GM12878 (cell line): ENCODE measurements at regions not wholly inside any gene's neighbourhood (a gene's known extent, or its start where the extent isn't known, plus 50 kb on each side); places are given as distances from the start of the nearest gene placed in this dataset.

Source experiments
- ATAC-seq: fragments of 200-7000 bp; cut with Tn5 transposase; 3 replicates; pipeline ENCODE4 v1.9.1; 2020; ENCODE audit warnings: mild to moderate bottlenecking, moderate library complexity
- BruUV-seq: library from RNA; stranded (reverse); fragments of 400-500 nt; replicated peaks from 2 replicates; lab custom pipeline; 2021; lab: Mats Ljungman, UMichigan
- CTCF ChIA-PET: fragments of 300-600 bp; sonication (Branson Sonifier 250); formaldehyde crosslinking; extraction: SDS; loops from one replicate; lab custom pipeline; 2021; ENCODE audit warnings: inconsistent platforms; lab: Yijun Ruan, JAX
- POLR2A ChIA-PET: fragments of 350-600 bp; formaldehyde crosslinking; extraction: SDS; loops from one replicate; lab custom pipeline; 2021; ENCODE audit warnings: inconsistent platforms; lab: Charles Lee
- RAD21 ChIA-PET: fragments of 300-600 bp; sonication (Branson Sonifier 250); formaldehyde crosslinking; loops from one replicate; lab custom pipeline; 2023; ENCODE audit warnings: antibody characterized with exemption; ENCODE audit not compliant: unreplicated experiment; lab: Charles Lee
- SMC1A ChIA-PET: fragments of 300-600 bp; sonication (Branson Sonifier 250); formaldehyde crosslinking; loops from one replicate; lab custom pipeline; 2023; ENCODE audit not compliant: unreplicated experiment, uncharacterized antibody; lab: Charles Lee
- DNase-seq: peaks from one replicate; pipeline ENCODE4 v3.0.0-alpha.2; 2011; ENCODE audit warnings: low read depth, low spot score
- FAIRE-seq: peaks from 3 replicates; lab custom pipeline; 2011; peaks lifted over from hg19 to GRCh38; lab: Jason Lieb, UNC
- H2AFZ ChIP-seq: 2 replicates; pipeline ENCODE4 v1.6.0; 2011; ENCODE audit warnings: low read depth, low read length, control low read depth; ENCODE audit not compliant: control insufficient read depth
- H3K27ac ChIP-seq: 2 replicates; pipeline ENCODE4 v1.5.1; 2011; ENCODE audit warnings: control low read depth; ENCODE audit not compliant: control insufficient read depth, insufficient read depth
- H3K27me3 ChIP-seq, 2 experiments: replicated peaks in 1 of 2; 2 replicates each; pipeline versions ENCODE4 v1.6.0 to v1.6.1; 2011; ENCODE audit warnings: low read length in 1 of 2; ENCODE audit not compliant: control insufficient read depth in 2 of 2, insufficient read depth in 2 of 2
- H3K36me3 ChIP-seq, 2 experiments: 2 replicates each; pipeline ENCODE4 v1.5.1; 2011; ENCODE audit warnings: low read length in 1 of 2; ENCODE audit not compliant: control insufficient read depth in 2 of 2, insufficient read depth in 2 of 2
- H3K4me1 ChIP-seq: 2 replicates; pipeline ENCODE4 v1.6.1; 2011; ENCODE audit warnings: mild to moderate bottlenecking, low read length, moderate library complexity, mixed read lengths; ENCODE audit not compliant: control insufficient read depth, insufficient read depth
- H3K4me2 ChIP-seq: 2 replicates; pipeline ENCODE4 v1.6.0; 2011; ENCODE audit warnings: control low read depth; ENCODE audit not compliant: control insufficient read depth, insufficient read depth
- H3K4me3 ChIP-seq: fragments of 200-600 bp; sonication (generic); 2 replicates; pipeline ENCODE4 v1.5.1; 2016
- H3K79me2 ChIP-seq: 2 replicates; pipeline ENCODE4 v1.6.0; 2011; ENCODE audit warnings: low read length; ENCODE audit not compliant: control insufficient read depth, insufficient read depth
- H3K9ac ChIP-seq: 2 replicates; pipeline ENCODE4 v1.8.0; 2011; ENCODE audit warnings: low read length, control low read depth, mixed read lengths; ENCODE audit not compliant: control insufficient read depth, insufficient read depth
- H3K9me3 ChIP-seq: replicated peaks from 3 replicates; pipeline ENCODE4 v1.5.1; 2011; ENCODE audit warnings: mild to moderate bottlenecking, low read length; ENCODE audit not compliant: control insufficient read depth, insufficient read depth
- H4K20me1 ChIP-seq: 2 replicates; pipeline ENCODE4 v1.6.0; 2011; ENCODE audit not compliant: control insufficient read depth, insufficient read depth
- CBX3 ChIP-seq: fragments of 200-600 bp; sonication (generic); IDR thresholded peaks from 2 replicates; pipeline ENCODE4 v1.6.1; 2016; ENCODE audit warnings: low read depth, borderline replicate concordance
- CREB1 ChIP-seq: IDR thresholded peaks from 2 replicates; pipeline ENCODE4 v1.6.1; 2012; ENCODE audit warnings: low read depth, mild to moderate bottlenecking, inconsistent platforms
- CREM ChIP-seq: IDR thresholded peaks from 2 replicates; pipeline ENCODE4 v1.6.1; 2014; ENCODE audit warnings: antibody characterized with exemption, low read depth
- FOS ChIP-seq: IDR thresholded peaks from 3 replicates; pipeline ENCODE4 v1.6.1; 2011; ENCODE audit warnings: borderline replicate concordance; ENCODE audit not compliant: insufficient read length; ENCODE audit errors: extremely low read depth
- JUND ChIP-seq: IDR thresholded peaks from 2 replicates; pipeline ENCODE4 v1.6.1; 2012; ENCODE audit warnings: low read depth, mild to moderate bottlenecking, low read length, improper control_type of control experiment, moderate library complexity
- MEF2A ChIP-seq: IDR thresholded peaks from 2 replicates; pipeline ENCODE4 v1.6.1; 2011; ENCODE audit warnings: low read depth, mild to moderate bottlenecking, low read length, moderate library complexity; ENCODE audit not compliant: insufficient read depth
- MEF2B ChIP-seq: fragments of 450-650 bp; IDR thresholded peaks from 2 replicates; pipeline ENCODE4 v1.6.1; 2018; ENCODE audit warnings: mild to moderate bottlenecking, moderate library complexity; ENCODE audit not compliant: partially characterized antibody, poor library complexity, severe bottlenecking
- MYB ChIP-seq: fragments of 150-350 bp; IDR thresholded peaks from 2 replicates; pipeline ENCODE4 v1.6.1; 2014; ENCODE audit warnings: mild to moderate bottlenecking, low read depth, low read length, borderline replicate concordance
- NFYB ChIP-seq: IDR thresholded peaks from 2 replicates; pipeline ENCODE4 v1.6.1; 2011; ENCODE audit warnings: low read depth, mild to moderate bottlenecking, low read length, improper control_type of control experiment, moderate library complexity; ENCODE audit not compliant: insufficient read depth
- PAX8 ChIP-seq: fragments of 450-650 bp; IDR thresholded peaks from 2 replicates; pipeline ENCODE4 v1.6.1; 2017; ENCODE audit warnings: mild to moderate bottlenecking, moderate library complexity
- PML ChIP-seq: IDR thresholded peaks from 2 replicates; pipeline ENCODE4 v1.6.1; 2012; ENCODE audit warnings: low read length, inconsistent platforms
- SMAD1 ChIP-seq: fragments of 450-650 bp; IDR thresholded peaks from 2 replicates; pipeline ENCODE4 v1.6.1; 2018; ENCODE audit warnings: mild to moderate bottlenecking, low read depth; ENCODE audit not compliant: partially characterized antibody
- SMARCA5 ChIP-seq: fragments of 450-650 bp; IDR thresholded peaks from 2 replicates; pipeline ENCODE4 v1.6.1; 2017; ENCODE audit warnings: mild to moderate bottlenecking
- SUPT20H ChIP-seq: IDR thresholded peaks from 2 replicates; pipeline ENCODE4 v1.6.1; 2011; ENCODE audit warnings: low read depth, mild to moderate bottlenecking, low read length, moderate library complexity, borderline replicate concordance; ENCODE audit not compliant: control insufficient read depth
- ZNF687 ChIP-seq: fragments of 450-650 bp; IDR thresholded peaks from 2 replicates; pipeline ENCODE4 v1.6.1; 2017; ENCODE audit warnings: mild to moderate bottlenecking, moderate library complexity
- WGBS: methylation state at CpG from one replicate; pipeline ENCODE4 v1.1.6; 2016; ENCODE audit warnings: low lambda C conversion rate; ENCODE audit not compliant: insufficient replicate concordance, insufficient coverage; ENCODE audit errors: missing lambda C conversion rate; 5-methylcytosine and 5-hydroxymethylcytosine counted together
- in situ Hi-C: fragments of 300-500 bp; cut with MboI; formaldehyde crosslinking; loops from 9 replicates; pipeline ENCODE4 v1.14.3; 2018; ENCODE audit warnings: mixed read lengths
- intact Hi-C: fragments of 100-400 bp; cut with micrococcal nuclease; formaldehyde crosslinking; loops from one replicate; pipeline ENCODE4 v1.14.2; 2022; ENCODE audit not compliant: unreplicated experiment
- TF ChIP-seq, protein P1 (sequence below): IDR thresholded peaks from 2 replicates; pipeline ENCODE4 v1.6.1; 2011; ENCODE audit warnings: low read depth, mild to moderate bottlenecking, low read length, moderate library complexity, borderline replicate concordance; ENCODE audit errors: extremely low read depth
- TF ChIP-seq, protein P2 (sequence below), 3 experiments: IDR thresholded peaks in 2 of 3; conservative IDR thresholded peaks in 1 of 3; 2 replicates each; pipeline ENCODE4 v1.5.1; 2011; ENCODE audit warnings: low read depth in 3 of 3, low read length in 3 of 3, mild to moderate bottlenecking in 3 of 3, control low read depth in 2 of 3, moderate library complexity in 2 of 3, inconsistent platforms in 1 of 3, mixed read lengths in 1 of 3; ENCODE audit not compliant: control insufficient read depth in 2 of 3, insufficient read depth in 1 of 3; ENCODE audit errors: extremely low read depth in 1 of 3

DNA sequence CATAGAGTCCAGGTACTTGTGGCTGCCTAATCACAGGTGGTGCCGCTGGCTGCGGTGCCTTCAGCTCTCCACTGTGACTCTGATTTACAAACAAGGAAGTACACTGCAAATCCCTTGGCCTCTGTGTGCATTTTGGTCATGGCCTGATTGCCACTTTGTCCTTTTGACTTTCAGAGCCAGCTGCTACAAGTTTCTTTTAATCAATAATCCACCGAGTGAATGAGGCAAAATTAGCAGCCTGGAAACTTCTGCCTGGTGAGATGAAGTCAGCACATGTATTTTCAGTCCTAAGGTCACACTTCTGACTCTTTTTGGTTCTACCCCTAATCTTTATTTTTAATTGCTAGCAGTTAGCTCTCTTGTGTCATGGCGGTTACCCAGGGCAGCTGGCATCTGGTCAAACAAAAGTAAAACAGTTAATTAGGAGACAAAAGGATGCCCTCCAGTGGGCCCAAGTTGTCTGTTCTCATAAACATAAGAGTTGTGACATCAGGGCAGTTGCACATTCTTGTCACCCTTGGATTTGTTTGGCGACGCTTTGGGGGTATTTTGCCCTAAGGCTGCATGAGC, 62.3 kb upstream of the LNX1 start:
- no TSS peak for BruUV-seq
- H3K36me3 ChIP-seq, result no peaks in the 10 kb centered on the region
- peak; percentile 74 for DNase-seq
- ChIA-PET POLR2A (interaction anchor here (1.0 to 4.8 kb wide), 12 partner anchors 11 to 454 kb away, joined by 3 to 41 read pairs (median 6); no protein-coding TSS in a partner anchor), RAD21 (interaction anchor here (0.8 to 8.3 kb wide), 43 partner anchors 9 to 640 kb away, joined by 3 to 145 read pairs (median 4); partner anchors contain the start of gene FIP1L1), SMC1A (interaction anchor here (0.7 to 12.8 kb wide), 42 partner anchors 8 to 637 kb away, joined by 3 to 110 read pairs (median 5); no protein-coding TSS in a partner anchor), CTCF (interaction anchor here (0.7 to 9.9 kb wide), 35 partner anchors 9 to 647 kb away, joined by 3 to 112 read pairs (median 6); no protein-coding TSS in a partner anchor)
- peak; percentile 41 for FAIRE-seq
- no peak overlapping the region for H3K4me3 ChIP-seq
- peak overlapping the region; percentile 71 for H3K4me2 ChIP-seq
- intact Hi-C loops (loop anchor here (1.0 to 5.0 kb wide), 5 partner anchors 49 to 162 kb away; no protein-coding TSS in a partner anchor), in situ Hi-C loops (no loop called here)
- H3K9me3 ChIP-seq, result no peaks in the 10 kb centered on the region
- H3K27ac ChIP-seq, result peak overlapping the region; percentile 9; the same call in 1 of the 2 replicates
- H3K27me3 ChIP-seq, result no peaks in the 10 kb centered on the region
- H3K9ac ChIP-seq, result peak overlapping the region; percentile 37; the same call in 1 of the 2 replicates
- peak overlapping the region; percentile 75 for H2AFZ ChIP-seq
- H4K20me1 ChIP-seq, result no peaks in the 10 kb centered on the region
- WGBS, result 69% methylated on average over 6 of the region's 6 CpGs
- peak; percentile 84 for ATAC-seq
- no peaks in the 10 kb centered on the region for H3K79me2 ChIP-seq
- peaks cover 16% of the 10 kb centered on the region for H3K4me1 ChIP-seq
- TF ChIP-seq CREB1 (no peak), NFYB (no peak), PAX8 (no peak), SMAD1 (no peak), CBX3 (no peak), FOS (no peak), MEF2A (0 out of 2 replicates have a peak, but pooled peaks have one; percentile 25), ZNF687 (peak; percentile 91), SMARCA5 (no peak; the same call in 1 of the 2 replicates), PML (no peak), MYB (no peak), JUND (no peak), SUPT20H (no peak), MEF2B (peak; percentile 69), CREM (no peak)
- TF ChIP-seq, protein P1, sequence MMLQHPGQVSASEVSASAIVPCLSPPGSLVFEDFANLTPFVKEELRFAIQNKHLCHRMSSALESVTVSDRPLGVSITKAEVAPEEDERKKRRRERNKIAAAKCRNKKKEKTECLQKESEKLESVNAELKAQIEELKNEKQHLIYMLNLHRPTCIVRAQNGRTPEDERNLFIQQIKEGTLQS, result no peak
- TF ChIP-seq, protein P2, sequence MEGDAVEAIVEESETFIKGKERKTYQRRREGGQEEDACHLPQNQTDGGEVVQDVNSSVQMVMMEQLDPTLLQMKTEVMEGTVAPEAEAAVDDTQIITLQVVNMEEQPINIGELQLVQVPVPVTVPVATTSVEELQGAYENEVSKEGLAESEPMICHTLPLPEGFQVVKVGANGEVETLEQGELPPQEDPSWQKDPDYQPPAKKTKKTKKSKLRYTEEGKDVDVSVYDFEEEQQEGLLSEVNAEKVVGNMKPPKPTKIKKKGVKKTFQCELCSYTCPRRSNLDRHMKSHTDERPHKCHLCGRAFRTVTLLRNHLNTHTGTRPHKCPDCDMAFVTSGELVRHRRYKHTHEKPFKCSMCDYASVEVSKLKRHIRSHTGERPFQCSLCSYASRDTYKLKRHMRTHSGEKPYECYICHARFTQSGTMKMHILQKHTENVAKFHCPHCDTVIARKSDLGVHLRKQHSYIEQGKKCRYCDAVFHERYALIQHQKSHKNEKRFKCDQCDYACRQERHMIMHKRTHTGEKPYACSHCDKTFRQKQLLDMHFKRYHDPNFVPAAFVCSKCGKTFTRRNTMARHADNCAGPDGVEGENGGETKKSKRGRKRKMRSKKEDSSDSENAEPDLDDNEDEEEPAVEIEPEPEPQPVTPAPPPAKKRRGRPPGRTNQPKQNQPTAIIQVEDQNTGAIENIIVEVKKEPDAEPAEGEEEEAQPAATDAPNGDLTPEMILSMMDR (IDR thresholded peaks at IDR 0.05 in 2 of 3, conservative IDR thresholded peaks at IDR 0.05 in 1 of 3; ENCODE audit: control insufficient read depth in 2 of 3, extremely low read depth in 1 of 3, insufficient read depth in 1 of 3, low read depth in 3 of 3, low read length in 3 of 3), result peak; percentile 17 to 48 (median 21); a peak in 2 of 6 replicates
